ENCODE measurements at regions not wholly inside any gene's neighbourhood (a gene's known extent, or its start where the extent isn't known, plus 50 kb on each side); places are given as distances from the start of the nearest gene placed in this dataset.

DNA sequence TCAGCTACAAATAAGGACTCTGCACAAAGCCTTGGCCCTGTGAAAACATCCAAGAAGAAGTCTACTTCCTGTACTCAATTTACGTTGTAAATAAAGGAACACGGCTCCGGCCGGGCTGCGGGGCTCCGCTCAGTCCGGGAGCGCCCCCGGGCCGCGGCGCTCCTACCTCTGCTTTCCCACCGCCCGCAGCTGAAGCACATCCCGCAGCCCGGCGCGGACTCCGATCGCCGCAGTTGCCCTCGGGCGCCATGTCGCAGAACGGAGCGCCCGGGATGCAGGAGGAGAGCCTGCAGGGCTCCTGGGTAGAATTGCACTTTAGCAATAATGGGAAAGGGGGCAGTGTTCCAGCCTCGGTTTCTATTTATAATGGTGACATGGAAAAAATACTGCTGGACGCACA, 502.3 kb upstream of the FOXG1 start:
- Histone ChIP-seq H3K9me3 (ENCODE audit: control insufficient read depth, insufficient read depth, low read length) (no peaks in the 10 kb centered on the region), H3K27me3 (ENCODE audit: control insufficient read depth, insufficient read depth, low read length) (no peaks in the 10 kb centered on the region), H3K4me3 (ENCODE audit: low read depth, low read length) (no peak overlapping the region), H3K9ac (ENCODE audit: low read depth, low read length) (no peak overlapping the region), H3K36me3 (ENCODE audit: control insufficient read depth, insufficient read depth, low read length) (no peaks in the 10 kb centered on the region), H3K4me1 (ENCODE audit: control insufficient read depth, insufficient read depth, low read length) (no peaks in the 10 kb centered on the region)

DNA sequence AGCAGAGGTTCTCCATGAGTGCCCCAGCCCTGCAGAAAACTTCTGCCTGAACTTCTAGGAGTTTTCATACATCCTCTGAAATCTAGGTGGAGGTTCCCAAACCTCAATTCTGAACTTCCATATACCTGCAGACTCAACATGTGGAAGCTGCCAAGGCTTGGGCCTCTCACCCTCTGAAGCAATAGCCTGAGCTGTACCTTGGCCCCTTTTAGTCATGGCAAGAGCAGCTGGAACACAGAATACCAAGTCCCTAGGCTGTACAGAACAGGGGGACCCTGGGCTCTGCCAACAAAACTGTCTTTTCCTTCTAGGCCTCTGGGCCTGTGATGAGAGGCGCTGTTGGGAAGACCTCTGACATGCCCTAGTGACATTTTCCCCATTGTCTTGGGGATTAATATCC, 494.3 kb upstream of the FOXG1 start:
- Histone ChIP-seq H3K36me3 (ENCODE audit: control insufficient read depth, insufficient read depth, low read length) (no peaks in the 10 kb centered on the region), H3K4me1 (ENCODE audit: control insufficient read depth, insufficient read depth, low read length) (no peaks in the 10 kb centered on the region), H3K9ac (ENCODE audit: low read depth, low read length) (no peak overlapping the region), H3K9me3 (ENCODE audit: control insufficient read depth, insufficient read depth, low read length) (no peaks in the 10 kb centered on the region), H3K4me3 (ENCODE audit: low read depth, low read length) (no peak overlapping the region), H3K27me3 (ENCODE audit: control insufficient read depth, insufficient read depth, low read length) (no peaks in the 10 kb centered on the region)

DNA sequence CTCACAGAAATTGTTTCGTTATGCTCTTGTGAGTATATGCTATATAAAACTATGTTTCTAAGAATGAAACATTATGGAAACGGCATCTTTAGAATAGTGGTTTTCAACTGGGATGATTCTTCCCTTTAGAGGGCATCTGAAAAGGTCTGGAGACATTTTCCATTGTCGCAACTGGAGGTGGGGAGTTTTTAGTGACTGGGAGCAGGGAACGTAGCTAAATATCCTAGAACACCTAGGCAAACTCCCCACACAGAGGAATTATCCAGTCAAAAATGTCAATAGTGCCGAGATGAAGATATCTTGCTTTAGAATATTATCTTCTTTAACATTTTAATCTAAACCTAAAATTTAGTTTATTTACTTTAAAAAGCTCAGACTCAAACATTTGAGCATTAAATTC, 486.1 kb upstream of the FOXG1 start:
- no peaks in the 10 kb centered on the region for H3K27me3 ChIP-seq (ENCODE audit: control insufficient read depth, insufficient read depth, low read length)
- no peak overlapping the region for H3K9ac ChIP-seq (ENCODE audit: low read depth, low read length)
- H3K4me1 ChIP-seq (ENCODE audit: control insufficient read depth, insufficient read depth, low read length): no peaks in the 10 kb centered on the region
- no peak overlapping the region for H3K4me3 ChIP-seq (ENCODE audit: low read depth, low read length)
- H3K9me3 ChIP-seq (ENCODE audit: control insufficient read depth, insufficient read depth, low read length): no peaks in the 10 kb centered on the region
- no peaks in the 10 kb centered on the region for H3K36me3 ChIP-seq (ENCODE audit: control insufficient read depth, insufficient read depth, low read length)

DNA sequence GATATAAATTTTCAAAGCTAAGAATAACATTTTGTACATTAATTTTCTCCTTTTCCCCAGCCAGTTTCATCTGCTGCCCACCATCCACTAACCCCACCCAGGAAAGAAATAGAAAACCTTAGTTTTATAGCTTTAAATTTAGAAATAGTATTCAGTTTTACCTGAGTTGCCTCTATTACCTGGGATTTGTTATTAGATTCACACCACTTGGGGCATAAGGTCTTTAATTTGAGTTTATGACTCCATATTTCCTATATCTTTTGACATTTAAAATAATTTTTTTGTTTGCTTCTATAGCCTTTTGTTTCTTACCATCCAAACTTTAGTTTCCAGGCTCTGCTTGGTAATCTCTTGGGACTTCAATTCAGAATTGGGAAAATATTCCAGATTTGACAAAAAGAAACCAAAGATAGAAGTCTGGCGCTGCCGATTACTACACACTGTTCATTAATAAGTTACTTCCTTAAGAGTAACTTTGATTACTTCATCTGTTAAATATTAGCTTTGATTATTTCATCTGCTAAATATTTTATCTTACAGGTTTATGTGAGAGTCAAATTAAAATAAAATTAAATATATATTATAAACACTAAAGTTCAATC, 485.5 kb upstream of the FOXG1 start:
- Histone ChIP-seq H3K4me3 (ENCODE audit: low read depth, low read length) (no peak overlapping the region), H3K27me3 (ENCODE audit: control insufficient read depth, insufficient read depth, low read length) (no peaks in the 10 kb centered on the region), H3K4me1 (ENCODE audit: control insufficient read depth, insufficient read depth, low read length) (no peaks in the 10 kb centered on the region), H3K9ac (ENCODE audit: low read depth, low read length) (no peak overlapping the region), H3K36me3 (ENCODE audit: control insufficient read depth, insufficient read depth, low read length) (no peaks in the 10 kb centered on the region), H3K9me3 (ENCODE audit: control insufficient read depth, insufficient read depth, low read length) (no peaks in the 10 kb centered on the region)

DNA sequence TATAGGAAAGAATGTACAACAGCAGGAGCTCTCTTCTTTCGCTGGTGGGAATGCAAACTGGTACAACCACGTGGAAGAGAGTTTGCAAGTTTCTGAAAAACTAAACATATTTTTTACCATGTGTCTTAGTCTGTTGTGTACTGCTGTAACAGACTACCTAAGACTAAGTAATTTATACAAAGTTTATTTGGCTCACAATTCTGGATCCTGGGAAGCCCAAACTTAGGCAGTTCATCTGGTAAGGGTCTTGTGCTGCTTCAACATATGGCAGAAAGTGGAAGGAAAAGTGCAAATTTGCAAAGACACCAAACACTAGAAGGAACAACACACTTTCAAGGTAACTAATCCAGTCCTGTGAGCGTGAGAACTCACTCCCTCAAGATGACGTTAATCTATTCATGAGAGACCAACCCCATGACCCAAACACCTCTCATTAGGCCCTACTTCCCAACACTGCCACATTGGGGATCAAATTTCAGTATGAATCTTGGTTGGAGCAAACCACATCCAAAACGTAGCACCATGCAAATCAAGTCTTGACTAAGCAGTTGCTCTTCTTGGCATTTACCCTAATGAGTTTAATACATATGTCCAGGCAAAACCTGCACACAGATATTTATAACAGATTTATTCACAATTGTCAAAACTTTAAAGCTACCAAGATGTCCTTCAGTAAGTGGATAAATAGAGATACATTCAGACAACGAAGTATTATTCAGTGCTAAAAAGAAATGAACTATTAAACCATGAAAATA, 481.9 kb upstream of the FOXG1 start:
- H3K4me3 ChIP-seq (ENCODE audit: low read depth, low read length): no peak overlapping the region
- no peaks in the 10 kb centered on the region for H3K36me3 ChIP-seq (ENCODE audit: control insufficient read depth, insufficient read depth, low read length)

DNA sequence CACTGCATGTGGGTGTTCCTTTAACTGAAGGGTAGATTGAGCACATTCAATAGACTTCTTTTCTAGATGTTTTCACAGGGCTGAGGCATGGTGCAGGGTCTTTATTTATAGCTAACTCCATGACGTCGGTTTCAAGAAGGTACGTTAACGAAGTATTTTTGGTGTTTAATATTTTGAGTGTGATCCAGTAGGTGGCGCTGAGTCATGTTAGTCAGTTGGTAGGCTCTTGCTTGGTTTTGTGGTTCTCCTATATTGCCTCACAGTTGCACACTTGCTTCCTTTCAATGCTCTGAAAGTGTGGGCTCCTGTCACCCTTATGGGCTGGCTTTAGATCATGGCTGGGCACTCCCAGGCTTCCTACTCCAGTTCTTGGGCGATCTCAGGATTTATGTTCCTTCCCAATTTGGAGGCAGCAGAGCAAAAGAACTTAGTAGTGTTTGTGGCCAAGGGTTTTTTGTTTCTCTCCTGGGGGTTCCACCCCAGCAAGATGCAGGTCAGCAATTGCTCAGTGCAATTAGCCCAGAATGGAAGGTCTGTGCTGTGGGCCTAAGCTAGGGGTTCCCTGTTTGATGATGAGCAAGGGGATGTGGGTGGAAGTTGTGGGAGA, 471.6 kb upstream of the FOXG1 start:
- H3K4me3 ChIP-seq (ENCODE audit: low read depth, low read length): no peak overlapping the region
- no peaks in the 10 kb centered on the region for H3K4me1 ChIP-seq (ENCODE audit: control insufficient read depth, insufficient read depth, low read length)
- no peaks in the 10 kb centered on the region for H3K36me3 ChIP-seq (ENCODE audit: control insufficient read depth, insufficient read depth, low read length)
- H3K27me3 ChIP-seq (ENCODE audit: control insufficient read depth, insufficient read depth, low read length): no peaks in the 10 kb centered on the region
- H3K9ac ChIP-seq (ENCODE audit: low read depth, low read length): no peak overlapping the region
- no peaks in the 10 kb centered on the region for H3K9me3 ChIP-seq (ENCODE audit: control insufficient read depth, insufficient read depth, low read length)

More for the DNA sequence above, 481.9 kb upstream of the FOXG1 start:
- Histone ChIP-seq H3K4me1 (ENCODE audit: control insufficient read depth, insufficient read depth, low read length) (no peaks in the 10 kb centered on the region), H3K9ac (ENCODE audit: low read depth, low read length) (no peak overlapping the region), H3K27me3 (ENCODE audit: control insufficient read depth, insufficient read depth, low read length) (no peaks in the 10 kb centered on the region), H3K9me3 (ENCODE audit: control insufficient read depth, insufficient read depth, low read length) (no peaks in the 10 kb centered on the region)

DNA sequence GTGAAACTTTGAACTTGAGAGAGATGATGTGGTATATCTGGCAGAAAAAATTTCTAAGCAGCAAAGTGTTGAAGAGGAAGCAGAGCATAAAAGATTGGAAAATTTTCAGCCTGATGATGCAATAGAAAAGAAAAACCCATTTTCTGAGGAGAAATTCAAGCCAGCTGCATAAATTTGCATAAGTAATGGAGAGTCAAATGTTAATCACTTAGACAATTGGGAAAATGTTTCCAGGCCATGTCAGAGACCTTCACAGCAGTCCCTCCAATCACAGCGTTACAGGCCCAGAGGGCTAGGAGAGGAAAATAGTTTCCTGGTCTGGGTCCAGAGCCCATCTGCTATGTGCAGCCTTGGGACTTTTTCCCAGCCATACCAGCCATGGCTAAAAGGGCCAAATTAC, 469.0 kb upstream of the FOXG1 start:
- no peaks in the 10 kb centered on the region for H3K36me3 ChIP-seq (ENCODE audit: control insufficient read depth, insufficient read depth, low read length)
- no peaks in the 10 kb centered on the region for H3K27me3 ChIP-seq (ENCODE audit: control insufficient read depth, insufficient read depth, low read length)
- no peaks in the 10 kb centered on the region for H3K4me1 ChIP-seq (ENCODE audit: control insufficient read depth, insufficient read depth, low read length)
- H3K9me3 ChIP-seq (ENCODE audit: control insufficient read depth, insufficient read depth, low read length): no peaks in the 10 kb centered on the region
- H3K9ac ChIP-seq (ENCODE audit: low read depth, low read length): no peak overlapping the region
- H3K4me3 ChIP-seq (ENCODE audit: low read depth, low read length): no peak overlapping the region

DNA sequence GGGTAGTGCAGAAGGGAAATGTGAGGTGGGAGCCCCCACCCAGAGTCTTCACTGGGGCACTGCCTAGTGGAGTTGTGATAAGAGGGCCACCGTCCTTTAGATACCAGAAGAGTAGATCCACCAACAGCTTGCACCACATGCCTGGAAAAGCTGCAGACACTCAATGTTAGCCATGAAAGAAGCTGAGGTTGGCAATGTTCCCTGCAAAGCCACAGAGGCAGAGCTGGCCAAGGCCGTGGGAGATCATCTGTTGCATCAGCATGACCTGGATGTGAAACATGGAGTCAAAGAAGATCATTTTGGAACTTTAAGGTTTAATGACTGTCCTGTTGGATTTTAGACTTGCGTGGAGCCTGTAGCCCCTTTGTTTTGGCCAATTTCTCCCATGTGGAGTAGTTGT, 468.4 kb upstream of the FOXG1 start:
- no peaks in the 10 kb centered on the region for H3K4me1 ChIP-seq (ENCODE audit: control insufficient read depth, insufficient read depth, low read length)
- H3K9me3 ChIP-seq (ENCODE audit: control insufficient read depth, insufficient read depth, low read length): no peaks in the 10 kb centered on the region
- no peak overlapping the region for H3K4me3 ChIP-seq (ENCODE audit: low read depth, low read length)
- H3K36me3 ChIP-seq (ENCODE audit: control insufficient read depth, insufficient read depth, low read length): no peaks in the 10 kb centered on the region
- no peaks in the 10 kb centered on the region for H3K27me3 ChIP-seq (ENCODE audit: control insufficient read depth, insufficient read depth, low read length)
- no peak overlapping the region for H3K9ac ChIP-seq (ENCODE audit: low read depth, low read length)

DNA sequence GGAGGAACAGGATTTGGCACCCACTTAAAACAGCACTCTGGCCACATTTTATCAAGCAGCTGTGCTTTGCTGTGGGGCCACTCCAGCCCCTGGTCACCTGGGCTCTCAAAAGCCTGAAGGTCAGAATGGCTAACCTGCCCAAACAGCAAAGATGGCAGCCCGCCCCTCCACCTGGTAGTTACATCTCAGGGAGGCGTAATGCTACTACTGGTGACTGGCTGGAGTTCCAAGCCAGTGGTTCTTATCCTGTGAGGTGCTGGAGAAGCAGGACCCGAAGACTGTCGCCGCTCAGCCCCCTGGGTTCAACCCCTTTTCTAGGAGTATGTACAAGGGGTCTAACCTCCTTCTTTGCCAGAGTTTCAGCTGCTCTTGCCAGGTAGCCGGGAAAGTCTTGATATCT, 467.4 kb upstream of the FOXG1 start:
- Histone ChIP-seq H3K36me3 (ENCODE audit: control insufficient read depth, insufficient read depth, low read length) (no peaks in the 10 kb centered on the region), H3K4me3 (ENCODE audit: low read depth, low read length) (no peak overlapping the region), H3K9me3 (ENCODE audit: control insufficient read depth, insufficient read depth, low read length) (no peaks in the 10 kb centered on the region), H3K9ac (ENCODE audit: low read depth, low read length) (no peak overlapping the region), H3K27me3 (ENCODE audit: control insufficient read depth, insufficient read depth, low read length) (no peaks in the 10 kb centered on the region), H3K4me1 (ENCODE audit: control insufficient read depth, insufficient read depth, low read length) (no peaks in the 10 kb centered on the region)

DNA sequence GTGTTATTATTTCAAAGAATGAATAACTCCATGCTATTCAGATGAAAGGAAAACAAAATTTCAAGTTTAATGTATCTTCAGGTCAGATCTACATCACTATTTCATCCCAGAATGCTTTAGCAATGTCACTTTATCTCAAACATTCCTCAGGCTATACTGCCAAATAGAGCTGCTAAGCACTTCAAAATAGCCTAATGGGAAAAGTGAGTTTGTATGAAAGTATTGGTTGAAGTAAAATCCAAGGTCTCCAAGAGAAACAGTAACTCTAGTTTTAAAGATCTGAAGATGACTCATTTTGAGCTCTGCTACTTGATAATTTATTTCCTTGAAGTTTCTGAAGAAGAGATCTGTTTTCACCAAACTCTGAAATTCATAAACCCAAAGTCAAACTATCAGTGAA, 466.2 kb upstream of the FOXG1 start:
- Histone ChIP-seq H3K9ac (ENCODE audit: low read depth, low read length) (no peak overlapping the region), H3K27me3 (ENCODE audit: control insufficient read depth, insufficient read depth, low read length) (no peaks in the 10 kb centered on the region), H3K4me3 (ENCODE audit: low read depth, low read length) (no peak overlapping the region), H3K4me1 (ENCODE audit: control insufficient read depth, insufficient read depth, low read length) (no peaks in the 10 kb centered on the region), H3K36me3 (ENCODE audit: control insufficient read depth, insufficient read depth, low read length) (no peaks in the 10 kb centered on the region), H3K9me3 (ENCODE audit: control insufficient read depth, insufficient read depth, low read length) (no peaks in the 10 kb centered on the region)

DNA sequence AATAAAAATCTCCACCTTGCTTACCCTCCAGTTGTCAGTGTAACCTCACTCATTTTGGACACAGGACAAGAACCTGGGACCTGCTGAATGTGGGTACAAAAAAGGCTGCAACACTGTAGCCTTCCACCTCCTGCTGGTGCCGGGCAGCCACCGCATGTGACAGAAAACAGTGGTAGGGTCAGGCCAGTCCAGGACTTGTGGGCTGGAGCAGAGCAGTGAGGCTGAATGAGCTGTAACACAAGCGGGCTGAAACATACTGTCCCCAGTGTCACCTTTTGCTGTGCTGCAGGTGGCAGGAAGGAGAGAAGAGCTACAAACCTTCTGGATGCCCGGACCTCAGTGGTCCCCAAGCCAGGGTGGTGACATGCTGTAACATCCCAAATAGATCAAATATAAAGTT, 465.4 kb upstream of the FOXG1 start:
- Histone ChIP-seq H3K27me3 (ENCODE audit: control insufficient read depth, insufficient read depth, low read length) (no peaks in the 10 kb centered on the region), H3K4me3 (ENCODE audit: low read depth, low read length) (no peak overlapping the region), H3K36me3 (ENCODE audit: control insufficient read depth, insufficient read depth, low read length) (no peaks in the 10 kb centered on the region), H3K4me1 (ENCODE audit: control insufficient read depth, insufficient read depth, low read length) (no peaks in the 10 kb centered on the region), H3K9me3 (ENCODE audit: control insufficient read depth, insufficient read depth, low read length) (no peaks in the 10 kb centered on the region), H3K9ac (ENCODE audit: low read depth, low read length) (no peak overlapping the region)

DNA sequence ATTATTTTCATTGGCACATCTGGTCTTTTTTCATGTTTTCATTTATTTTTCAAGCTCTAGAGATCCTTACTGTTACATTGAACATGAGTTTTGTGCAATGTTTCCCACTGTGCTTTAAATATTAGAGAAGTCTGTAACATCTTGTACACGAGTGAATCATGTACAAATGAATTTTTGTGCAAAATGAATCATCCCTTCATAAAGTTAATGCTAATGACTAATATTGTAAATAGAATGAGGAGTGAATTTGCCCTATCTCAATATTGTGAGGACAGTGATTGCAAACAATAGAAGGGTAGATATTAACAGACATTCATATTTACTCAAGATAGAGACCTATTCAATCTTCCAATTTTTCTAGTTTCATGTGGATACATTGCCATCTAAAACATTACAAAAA, 463.3 kb upstream of the FOXG1 start:
- H3K36me3 ChIP-seq (ENCODE audit: control insufficient read depth, insufficient read depth, low read length): no peaks in the 10 kb centered on the region
- no peak overlapping the region for H3K9ac ChIP-seq (ENCODE audit: low read depth, low read length)
- H3K27me3 ChIP-seq (ENCODE audit: control insufficient read depth, insufficient read depth, low read length): no peaks in the 10 kb centered on the region
- H3K4me1 ChIP-seq (ENCODE audit: control insufficient read depth, insufficient read depth, low read length): no peaks in the 10 kb centered on the region
- H3K9me3 ChIP-seq (ENCODE audit: control insufficient read depth, insufficient read depth, low read length): no peaks in the 10 kb centered on the region
- H3K4me3 ChIP-seq (ENCODE audit: low read depth, low read length): no peak overlapping the region
